ENCODE measurements at regions not wholly inside any gene's neighbourhood (a gene's known extent, or its start where the extent isn't known, plus 50 kb on each side); places are given as distances from the start of the nearest gene placed in this dataset.

- TF ChIP-seq POLR2A (IDR thresholded peaks at IDR 0.05; ENCODE audit: low read depth, low read length) (no peak), TAF1 (IDR thresholded peaks at IDR 0.05; ENCODE audit: borderline replicate concordance, low read depth, low read length) (no peak)
Measured at GRCh38 chr2:194739217-194739616, 917.8 kb upstream of the SLC39A10 start.

Measured in GM12892 (cell line).